OCI-LY3 (cell line): ENCODE measurements at regions not wholly inside any gene's neighbourhood (a gene's known extent, or its start where the extent isn't known, plus 50 kb on each side); places are given as distances from the start of the nearest gene placed in this dataset.

Experiments used
- H2AFZ ChIP-seq: fragments of 200-600, 300-600 bp; shearing (Covaris generic); 2 replicates; pipeline ENCODE4 v1.6.0; 2014; ENCODE audit warnings: antibody characterized with exemption, low read depth, low read length
- H3K27ac ChIP-seq: fragments of 200-600, 300-600 bp; sonication (generic); 2 replicates; pipeline ENCODE4 v1.5.1; 2014; ENCODE audit warnings: mild to moderate bottlenecking, low read length, moderate library complexity, mixed read lengths
- H3K27me3 ChIP-seq: fragments of 200-600, 300-600 bp; sonication (generic); 2 replicates; pipeline ENCODE4 v1.6.1; 2014; ENCODE audit warnings: low read depth, low read length, mixed read lengths
- H3K36me3 ChIP-seq: fragments of 200-600, 300-600 bp; sonication (generic); replicated peaks from 2 replicates; pipeline ENCODE3; 2014; ENCODE audit warnings: low read depth, low read length, mixed read lengths
- H3K4me1 ChIP-seq: fragments of 300-600, 200-600 bp; sonication (generic); 2 replicates; pipeline ENCODE4 v1.6.1; 2014; ENCODE audit warnings: low read length, mixed read lengths
- H3K4me2 ChIP-seq: fragments of 200-600, 300-600 bp; sonication (generic); 2 replicates; pipeline ENCODE4 v1.6.1; 2014; ENCODE audit warnings: low read length, mixed read lengths
- H3K4me3 ChIP-seq: fragments of 300-600, 200-600 bp; sonication (generic); 2 replicates; pipeline ENCODE4 v1.5.1; 2014; ENCODE audit warnings: antibody characterized with exemption, mild to moderate bottlenecking, low read length, moderate library complexity
- H3K79me2 ChIP-seq: fragments of 300-600, 200-600 bp; shearing (Covaris generic); 2 replicates; pipeline ENCODE4 v1.6.1; 2014; ENCODE audit warnings: mild to moderate bottlenecking, low read length, mixed read lengths
- H3K9ac ChIP-seq: fragments of 300-600, 200-600 bp; shearing (Covaris generic); 2 replicates; pipeline ENCODE4 v1.6.0; 2014; ENCODE audit warnings: mild to moderate bottlenecking, low read length, moderate library complexity
- H3K9me3 ChIP-seq: fragments of 200-600, 300-600 bp; shearing (Covaris generic); 2 replicates; pipeline ENCODE4 v1.6.1; 2014; ENCODE audit warnings: low read length, mixed read lengths; ENCODE audit not compliant: insufficient read depth
- H4K20me1 ChIP-seq: fragments of 200-600, 300-600 bp; sonication (generic); 2 replicates; pipeline ENCODE4 v1.6.1; 2016; ENCODE audit warnings: low read length, mixed read lengths; ENCODE audit not compliant: insufficient read depth
- CTCF ChIP-seq: fragments of 200-600, 300-600 bp; sonication (generic); IDR thresholded peaks from 2 replicates; pipeline ENCODE4 v1.5.1; 2014; ENCODE audit warnings: antibody characterized with exemption, low read length, low read depth
- EZH2phosphoT487 ChIP-seq: fragments of 200-600 bp; shearing (Covaris generic); IDR thresholded peaks from 2 replicates; pipeline ENCODE4 v1.6.1; 2018; ENCODE audit warnings: antibody characterized with exemption, mixed run types, low read depth

GRCh38 chr12:16112130-16112529 lies 165.4 kb downstream of the SLC15A5 start:
- TF ChIP-seq CTCF (no peak), EZH2phosphoT487 (no peak)
- H3K79me2 ChIP-seq = no peaks in the 10 kb centered on the region
- no peak overlapping the region for H2AFZ ChIP-seq
- no peaks in the 10 kb centered on the region for H3K27me3 ChIP-seq
- no peak overlapping the region for H3K27ac ChIP-seq
- no peak overlapping the region for H3K4me3 ChIP-seq
- no peaks in the 10 kb centered on the region for H3K9me3 ChIP-seq
- no peak overlapping the region for H3K9ac ChIP-seq
- H3K4me1 ChIP-seq = no peaks in the 10 kb centered on the region
- H4K20me1 ChIP-seq = no peaks in the 10 kb centered on the region
- no peak overlapping the region for H3K4me2 ChIP-seq
- H3K36me3 ChIP-seq = no peaks in the 10 kb centered on the region

- Histone ChIP-seq H3K4me2 (no peak overlapping the region), H3K9ac (no peak overlapping the region), H3K36me3 (no peaks in the 10 kb centered on the region), H3K27ac (no peak overlapping the region), H3K79me2 (no peaks in the 10 kb centered on the region), H3K27me3 (no peaks in the 10 kb centered on the region), H4K20me1 (no peaks in the 10 kb centered on the region), H3K4me1 (no peaks in the 10 kb centered on the region), H3K9me3 (no peaks in the 10 kb centered on the region), H2AFZ (no peak overlapping the region), H3K4me3 (no peak overlapping the region)
- TF ChIP-seq CTCF (no peak), EZH2phosphoT487 (no peak)
These were observed 166.9 kb downstream of the SLC15A5 start for GRCh38 chr12:16110596-16110995.

- H3K9me3 ChIP-seq = no peaks in the 10 kb centered on the region
- TF ChIP-seq CTCF = no peak
- no peak for TF ChIP-seq EZH2phosphoT487
- H3K79me2 ChIP-seq = no peaks in the 10 kb centered on the region
- H3K4me3 ChIP-seq = no peak overlapping the region
- no peaks in the 10 kb centered on the region for H3K4me1 ChIP-seq
- H2AFZ ChIP-seq = no peak overlapping the region
- no peaks in the 10 kb centered on the region for H4K20me1 ChIP-seq
- no peak overlapping the region for H3K9ac ChIP-seq
- H3K36me3 ChIP-seq = no peaks in the 10 kb centered on the region
- no peaks in the 10 kb centered on the region for H3K27me3 ChIP-seq
- no peak overlapping the region for H3K4me2 ChIP-seq
- H3K27ac ChIP-seq = no peak overlapping the region
These were observed 173.6 kb downstream of the SLC15A5 start for GRCh38 chr12:16103851-16104250.

GRCh38 chr12:16100206-16100605 lies 177.3 kb downstream of the SLC15A5 start:
- Histone ChIP-seq H4K20me1 (no peaks in the 10 kb centered on the region), H3K4me1 (no peaks in the 10 kb centered on the region), H3K4me2 (no peak overlapping the region), H3K9ac (no peak overlapping the region), H3K27ac (no peak overlapping the region), H3K79me2 (no peaks in the 10 kb centered on the region), H3K4me3 (no peak overlapping the region), H3K27me3 (no peaks in the 10 kb centered on the region), H3K36me3 (no peaks in the 10 kb centered on the region), H3K9me3 (no peaks in the 10 kb centered on the region), H2AFZ (no peak overlapping the region)
- no peak for TF ChIP-seq CTCF
- TF ChIP-seq EZH2phosphoT487 = no peak
